ENCODE measurements at regions not wholly inside any gene's neighbourhood (a gene's known extent, or its start where the extent isn't known, plus 50 kb on each side); places are given as distances from the start of the nearest gene placed in this dataset.
A peak's percentile ranks its signal among the peaks of the same experiment; 100 is the strongest.
"Not testable (repeated sequence)": the region's sequence is repeated elsewhere in the genome, so short reads cannot be mapped to it uniquely, and the experiment has no call there.

- Mint-ChIP-seq H3K27me3 (ENCODE audit: low read depth) (no peaks in the 10 kb centered on the region), H3K4me3 (no peak overlapping the region)
Observed at GRCh38 chrX:42832764-42833549, 55.0 kb upstream of the PPP1R2C start.

GRCh38 chrX:42833550-42833940 lies 55.6 kb upstream of the PPP1R2C start:
- not testable (repeated sequence) for H3K9me3 Mint-ChIP-seq; H3K36me3 Mint-ChIP-seq (ENCODE audit: insufficient read depth); H3K4me3 Mint-ChIP-seq; DNase-seq; ATAC-seq; H3K27me3 Mint-ChIP-seq (ENCODE audit: low read depth); H3K4me1 Mint-ChIP-seq (ENCODE audit: low read depth)

More at GRCh38 chrX:42832764-42833549, 55.0 kb upstream of the PPP1R2C start:
- DNase-seq (no peak), ATAC-seq (no peak)
- Mint-ChIP-seq H3K4me1 (ENCODE audit: low read depth) (peaks cover 2% of the 10 kb centered on the region), H3K9me3 (no peaks in the 10 kb centered on the region), H3K36me3 (ENCODE audit: insufficient read depth) (no peaks in the 10 kb centered on the region)

DNA sequence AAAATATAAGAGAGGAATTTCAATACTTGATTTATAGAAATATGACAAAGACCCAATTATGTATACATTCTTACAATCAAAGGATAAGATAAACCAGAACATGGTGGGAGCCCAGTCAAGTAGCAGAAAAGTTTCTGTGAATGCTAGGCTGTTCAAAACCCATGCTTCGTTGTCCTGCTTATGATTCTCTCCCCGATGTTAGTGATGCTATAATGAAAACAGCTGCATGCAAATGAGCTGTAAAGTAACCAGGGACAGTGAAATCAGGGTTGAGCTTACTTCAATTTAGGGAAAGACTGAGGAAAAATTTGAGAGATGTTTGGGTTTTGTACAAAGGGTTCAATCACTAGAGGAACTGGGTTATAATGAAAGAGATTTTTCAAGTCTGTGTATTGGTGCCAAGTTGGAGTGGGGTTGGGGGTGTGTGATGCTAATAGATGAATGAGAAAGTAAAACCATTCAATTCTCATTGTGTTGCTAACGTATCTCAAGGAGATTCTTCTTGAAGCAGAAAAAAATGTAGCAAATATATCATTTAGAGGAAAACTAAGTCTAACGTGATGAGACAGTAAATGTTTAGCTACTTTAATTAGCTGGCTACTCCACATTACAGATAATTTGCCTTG lies 59.3 kb upstream of the PPP1R2C start:
- peaks cover 2% of the 10 kb centered on the region for H3K4me1 Mint-ChIP-seq (ENCODE audit: low read depth)
- ATAC-seq: no peak
- no peak for DNase-seq
- H3K27me3 Mint-ChIP-seq (ENCODE audit: low read depth): no peaks in the 10 kb centered on the region
- no peak overlapping the region for H3K4me3 Mint-ChIP-seq
- no peaks in the 10 kb centered on the region for H3K36me3 Mint-ChIP-seq (ENCODE audit: insufficient read depth)
- peaks cover 2% of the 10 kb centered on the region for H3K9me3 Mint-ChIP-seq

DNA sequence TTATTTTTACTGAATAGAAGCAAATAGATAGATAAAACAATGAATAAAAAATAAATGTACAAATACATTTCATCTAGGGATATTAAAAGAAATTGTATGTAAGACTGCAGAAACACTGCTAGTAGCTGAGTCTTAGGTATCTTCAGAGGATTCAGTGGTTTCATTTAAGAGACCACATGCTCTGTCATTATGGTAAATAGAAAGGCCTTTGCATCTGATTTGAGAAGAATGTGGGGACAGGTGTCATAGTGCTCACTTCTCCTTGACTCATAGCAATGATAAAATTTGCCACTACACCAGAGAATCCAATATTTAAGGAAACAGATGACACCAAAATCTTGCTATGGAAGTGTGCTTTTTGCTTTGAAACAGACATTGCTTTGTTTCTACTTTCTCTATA lies 59.8 kb upstream of the PPP1R2C start:
- no peaks in the 10 kb centered on the region for H3K27me3 Mint-ChIP-seq (ENCODE audit: low read depth)
- peak in 1 of 2 donors; percentile 66 for ATAC-seq
- DNase-seq: no peak
- H3K36me3 Mint-ChIP-seq (ENCODE audit: insufficient read depth): no peaks in the 10 kb centered on the region
- H3K9me3 Mint-ChIP-seq: peaks cover 2% of the 10 kb centered on the region
- H3K4me1 Mint-ChIP-seq (ENCODE audit: low read depth): peaks cover 2% of the 10 kb centered on the region
- no peak overlapping the region for H3K4me3 Mint-ChIP-seq

- Mint-ChIP-seq H3K4me3 (no peak overlapping the region), H3K4me1 (ENCODE audit: low read depth) (no peaks in the 10 kb centered on the region), H3K36me3 (ENCODE audit: insufficient read depth) (no peaks in the 10 kb centered on the region), H3K27me3 (ENCODE audit: low read depth) (no peaks in the 10 kb centered on the region), H3K9me3 (peaks cover 2% of the 10 kb centered on the region)
- ATAC-seq (no peak), DNase-seq (no peak)
Observed at GRCh38 chrX:42839632-42840031, 61.7 kb upstream of the PPP1R2C start.

- no peak for DNase-seq
- Mint-ChIP-seq H3K4me3 (no peak overlapping the region), H3K36me3 (ENCODE audit: insufficient read depth) (no peaks in the 10 kb centered on the region), H3K9me3 (peaks cover 5% of the 10 kb centered on the region), H3K4me1 (ENCODE audit: low read depth) (no peaks in the 10 kb centered on the region), H3K27me3 (ENCODE audit: low read depth) (no peaks in the 10 kb centered on the region)
- no peak for ATAC-seq
Observed at GRCh38 chrX:42846741-42847140, 68.8 kb upstream of the PPP1R2C start.

DNA sequence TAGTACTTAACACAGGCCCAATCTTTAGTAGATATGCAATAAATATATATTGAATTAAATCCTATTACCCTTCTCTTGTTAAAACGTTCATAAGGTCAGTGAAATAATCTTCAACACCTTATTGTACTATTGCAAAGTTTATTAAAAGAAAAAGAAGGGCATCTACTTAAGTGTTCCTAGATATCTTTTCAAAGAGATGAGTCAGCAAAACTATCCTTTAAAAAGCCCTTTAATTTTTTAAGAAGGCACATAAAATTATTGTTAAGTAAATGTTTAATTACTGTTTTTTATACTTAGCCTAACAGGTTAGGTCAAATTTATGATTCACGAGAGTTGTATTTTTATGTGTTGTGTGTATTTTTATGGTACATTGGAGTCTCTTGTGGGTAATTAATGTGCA lies 77.3 kb upstream of the PPP1R2C start:
- no peak overlapping the region for H3K4me3 Mint-ChIP-seq
- ATAC-seq (no peak), DNase-seq (no peak)
- no peaks in the 10 kb centered on the region for H3K9me3 Mint-ChIP-seq
- H3K36me3 Mint-ChIP-seq (ENCODE audit: insufficient read depth): no peaks in the 10 kb centered on the region
- no peaks in the 10 kb centered on the region for H3K27me3 Mint-ChIP-seq (ENCODE audit: low read depth)
- peaks cover 3% of the 10 kb centered on the region for H3K4me1 Mint-ChIP-seq (ENCODE audit: low read depth)

DNA sequence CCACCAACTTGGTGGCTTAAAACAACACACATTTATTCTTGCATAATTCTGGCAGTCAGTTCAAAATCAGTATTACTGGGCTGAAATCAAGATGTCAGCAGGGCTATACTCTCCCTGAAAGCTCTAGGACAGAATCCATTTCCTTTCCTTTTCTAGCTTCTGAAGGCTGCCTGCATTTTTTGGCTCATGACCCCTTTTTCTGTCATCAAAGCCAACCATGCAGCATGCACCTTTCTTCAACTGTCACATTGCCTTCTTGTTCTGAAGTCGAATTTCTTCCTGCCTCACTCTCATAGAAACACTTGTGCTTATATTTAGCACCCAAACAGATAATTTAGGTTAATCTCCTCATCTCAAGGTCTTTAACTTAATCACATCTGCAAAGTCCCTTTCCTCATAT lies 79.8 kb upstream of the PPP1R2C start:
- H3K4me1 Mint-ChIP-seq (ENCODE audit: low read depth): peaks cover 3% of the 10 kb centered on the region
- ATAC-seq: no peak
- H3K27me3 Mint-ChIP-seq (ENCODE audit: low read depth): no peaks in the 10 kb centered on the region
- H3K36me3 Mint-ChIP-seq (ENCODE audit: insufficient read depth): no peaks in the 10 kb centered on the region
- no peak for DNase-seq
- no peaks in the 10 kb centered on the region for H3K9me3 Mint-ChIP-seq
- H3K4me3 Mint-ChIP-seq: no peak overlapping the region

DNA sequence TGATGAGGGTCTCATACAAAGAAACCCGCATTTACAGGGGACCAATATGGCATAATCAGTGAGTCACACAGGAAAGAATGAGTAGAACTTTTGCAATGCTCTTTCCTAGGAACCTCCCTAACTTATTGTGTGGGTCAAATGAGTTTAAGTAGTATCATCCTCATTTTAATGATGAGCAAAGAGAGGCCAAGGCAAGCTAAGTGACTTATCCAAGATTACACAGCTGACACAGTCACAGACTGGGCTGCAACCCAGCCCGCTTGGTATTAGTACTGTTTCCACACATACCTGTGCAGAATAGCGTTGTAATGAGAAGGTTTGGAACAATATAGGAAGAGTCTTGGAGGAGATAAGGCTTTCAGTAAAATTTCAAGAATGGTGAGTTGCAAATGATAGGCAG lies 91.0 kb upstream of the PPP1R2C start:
- no peaks in the 10 kb centered on the region for H3K36me3 Mint-ChIP-seq (ENCODE audit: insufficient read depth)
- no peak overlapping the region for H3K4me3 Mint-ChIP-seq
- H3K27me3 Mint-ChIP-seq (ENCODE audit: low read depth): no peaks in the 10 kb centered on the region
- ATAC-seq (no peak), DNase-seq (no peak)
- H3K4me1 Mint-ChIP-seq (ENCODE audit: low read depth): peaks cover 19% of the 10 kb centered on the region
- H3K9me3 Mint-ChIP-seq: peaks cover 4% of the 10 kb centered on the region

DNA sequence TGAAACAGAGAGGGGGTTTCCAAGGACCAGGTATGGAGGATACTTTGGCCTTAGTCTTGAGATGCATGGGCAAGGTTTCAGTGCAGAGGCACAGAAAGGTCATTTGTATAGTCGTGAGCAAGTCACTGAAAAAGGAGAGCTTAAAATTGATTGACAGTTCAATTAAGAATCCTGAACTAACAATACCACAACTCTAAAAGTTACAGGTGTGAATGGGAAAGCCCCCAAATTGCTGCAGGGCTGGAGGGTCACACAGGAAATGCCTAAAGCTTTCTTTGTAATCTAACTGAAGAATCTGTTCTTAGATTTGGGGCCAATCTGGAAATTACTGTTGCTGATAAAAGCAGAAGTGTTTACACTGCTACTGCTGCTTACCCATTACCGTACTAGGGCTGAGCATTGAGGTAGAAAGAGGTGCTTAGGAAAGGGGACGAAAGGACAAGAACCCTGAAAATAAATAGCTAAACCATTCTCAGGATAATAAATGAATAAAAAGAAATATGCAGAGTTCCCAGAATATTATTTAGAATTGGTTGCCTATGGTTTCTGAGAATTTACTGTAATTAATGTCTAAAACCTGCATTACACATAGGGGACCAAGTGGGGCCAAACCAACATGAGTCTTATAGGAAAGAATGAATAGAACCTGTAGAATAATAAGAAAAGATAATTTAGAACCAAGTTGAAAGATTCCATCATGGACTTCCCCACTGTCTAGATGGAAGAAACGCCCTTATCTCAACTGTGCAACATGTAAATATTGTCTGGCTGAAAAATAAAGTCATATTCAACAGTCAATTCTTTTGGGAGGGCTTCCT lies 91.9 kb upstream of the PPP1R2C start:
- Mint-ChIP-seq H3K27me3 (ENCODE audit: low read depth) (no peaks in the 10 kb centered on the region), H3K4me3 (no peak overlapping the region), H3K9me3 (peaks cover 4% of the 10 kb centered on the region), H3K36me3 (ENCODE audit: insufficient read depth) (no peaks in the 10 kb centered on the region), H3K4me1 (ENCODE audit: low read depth) (peaks cover 19% of the 10 kb centered on the region)
- ATAC-seq: peak in 1 of 2 donors; percentile 25
- no peak for DNase-seq

- Mint-ChIP-seq H3K36me3 (ENCODE audit: insufficient read depth) (no peaks in the 10 kb centered on the region), H3K9me3 (no peaks in the 10 kb centered on the region), H3K4me1 (ENCODE audit: low read depth) (no peaks in the 10 kb centered on the region), H3K27me3 (ENCODE audit: low read depth) (no peaks in the 10 kb centered on the region), H3K4me3 (no peak overlapping the region)
- DNase-seq (no peak), ATAC-seq (no peak)
Observed at GRCh38 chrX:42886519-42886918, 108.6 kb upstream of the PPP1R2C start.

DNA sequence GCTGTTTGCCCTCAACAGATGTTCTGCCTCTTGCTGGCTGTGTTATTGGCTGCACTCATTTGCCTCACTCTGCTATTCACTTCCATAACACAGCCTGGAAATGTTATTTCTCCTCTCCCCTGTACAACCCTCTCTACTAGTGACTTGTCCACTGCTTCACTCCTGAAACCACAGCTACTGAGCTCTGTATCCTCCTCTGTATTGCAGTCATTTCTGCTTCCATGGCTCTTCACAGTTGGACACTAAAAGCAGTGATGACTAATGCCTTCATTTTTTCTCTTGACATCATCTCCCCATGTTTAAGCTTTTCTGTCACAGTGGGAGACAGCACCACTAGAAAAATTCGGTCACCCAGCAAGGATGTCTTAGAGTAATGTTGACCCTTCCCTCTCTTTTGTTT lies 123.0 kb upstream of the PPP1R2C start:
- H3K4me1 Mint-ChIP-seq (ENCODE audit: low read depth): peaks cover 2% of the 10 kb centered on the region
- H3K36me3 Mint-ChIP-seq (ENCODE audit: insufficient read depth): no peaks in the 10 kb centered on the region
- DNase-seq (no peak), ATAC-seq (no peak)
- H3K9me3 Mint-ChIP-seq: no peaks in the 10 kb centered on the region
- no peaks in the 10 kb centered on the region for H3K27me3 Mint-ChIP-seq (ENCODE audit: low read depth)
- H3K4me3 Mint-ChIP-seq: no peak overlapping the region

GRCh38 chrX:42902513-42902912 lies 124.5 kb upstream of the PPP1R2C start:
- Mint-ChIP-seq H3K36me3 (ENCODE audit: insufficient read depth) (no peaks in the 10 kb centered on the region), H3K4me3 (no peak overlapping the region), H3K27me3 (ENCODE audit: low read depth) (no peaks in the 10 kb centered on the region), H3K9me3 (no peaks in the 10 kb centered on the region), H3K4me1 (ENCODE audit: low read depth) (peaks cover 2% of the 10 kb centered on the region)
- ATAC-seq (no peak), DNase-seq (no peak)

GRCh38 chrX:42920752-42921151 lies 142.8 kb upstream of the PPP1R2C start:
- H3K4me1 Mint-ChIP-seq (ENCODE audit: low read depth): no peaks in the 10 kb centered on the region
- H3K36me3 Mint-ChIP-seq (ENCODE audit: insufficient read depth): no peaks in the 10 kb centered on the region
- DNase-seq (no peak), ATAC-seq (no peak)
- H3K27me3 Mint-ChIP-seq (ENCODE audit: low read depth): no peaks in the 10 kb centered on the region
- peaks cover 13% of the 10 kb centered on the region for H3K9me3 Mint-ChIP-seq
- no peak overlapping the region for H3K4me3 Mint-ChIP-seq

Data from activated T-cell treated with anti-CD3 and anti-CD28 coated beads, Interleukin-2, amount 50 U/mL, for 4 hours (primary cell).